Ovary (tissue), 7 donors: ENCODE measurements at regions not wholly inside any gene's neighbourhood (a gene's known extent, or its start where the extent isn't known, plus 50 kb on each side); places are given as distances from the start of the nearest gene placed in this dataset.

Experiments
- DNase-seq, 5 donors: peaks; one replicate each; pipeline ENCODE4 v3.0.0-alpha.2; 2019 to 2020
- H3K27ac ChIP-seq, 2 donors: fragments of 200-600 bp; one replicate each; pipeline versions ENCODE4 v1.5.1 to v1.8.0; 2019 to 2022
- H3K27me3 ChIP-seq: fragments of 200-600 bp; one replicate; pipeline ENCODE4 v1.8.0; 2022
- H3K36me3 ChIP-seq: fragments of 200-600 bp; sonication (generic); one replicate; pipeline ENCODE4 v1.5.1; 2019
- H3K4me1 ChIP-seq: one replicate; pipeline ENCODE4 v1.8.1; 2013; ENCODE audit warnings: mild to moderate bottlenecking, moderate library complexity; ENCODE audit not compliant: insufficient read depth
- H3K4me3 ChIP-seq: fragments of 200-600 bp; sonication (generic); one replicate; pipeline ENCODE4 v1.5.1; 2017
- H3K9me3 ChIP-seq, 2 donors: fragments of 200-600 bp in 1 of 2; sonication (generic) in 1 of 2; one replicate each; pipeline versions ENCODE4 v1.5.1 to v1.8.1; 2013 to 2019; ENCODE audit warnings: mild to moderate bottlenecking in 1 of 2, moderate library complexity in 1 of 2
- CTCF ChIP-seq, 3 donors: fragments of 450-650 bp in 2 of 3; fragments of 200-600 bp in 1 of 3; IDR thresholded peaks; one replicate each; pipeline versions ENCODE4 v1.5.1 to v1.8.0; 2016 to 2022; ENCODE audit warnings: antibody characterized with exemption in 3 of 3, mild to moderate bottlenecking in 1 of 3
- EP300 ChIP-seq: sonication (generic); formaldehyde crosslinking; IDR thresholded peaks from one replicate; pipeline ENCODE4 v1.6.1; 2017; ENCODE audit warnings: antibody characterized with exemption
- POLR2A ChIP-seq: fragments of 450-650 bp; IDR thresholded peaks from one replicate; pipeline ENCODE4 v1.6.1; 2017; ENCODE audit warnings: antibody characterized with exemption, mild to moderate bottlenecking, moderate library complexity
- WGBS, 3 donors: extraction: QIAGEN DNeasy Blood & Tissue Kit in 1 of 3; methylation state at CpG; one replicate each; pipeline versions ENCODE4 v1.1.5 to v1.1.7; 2013 to 2017; 5-methylcytosine and 5-hydroxymethylcytosine counted together
- intact Hi-C, 4 donors: fragments of 100-400 bp; cut with DNase I; formaldehyde crosslinking; loops; one replicate each; pipeline versions ENCODE4 v1.11.0 to v1.15.1; 2022 to 2023
- donor health status: DM: no; HTN: no; CAD: no; lungs with moderate emphysema.
- donor health status: DM: no; HTN: no; CAD: no.
- donor health status: Bipolar disorder and iron deficiency.
- donor health status: DM: no; HTN: no; CAD: no.
- donor health status: DM: yes; HTN: yes; CAD: no.

DNA sequence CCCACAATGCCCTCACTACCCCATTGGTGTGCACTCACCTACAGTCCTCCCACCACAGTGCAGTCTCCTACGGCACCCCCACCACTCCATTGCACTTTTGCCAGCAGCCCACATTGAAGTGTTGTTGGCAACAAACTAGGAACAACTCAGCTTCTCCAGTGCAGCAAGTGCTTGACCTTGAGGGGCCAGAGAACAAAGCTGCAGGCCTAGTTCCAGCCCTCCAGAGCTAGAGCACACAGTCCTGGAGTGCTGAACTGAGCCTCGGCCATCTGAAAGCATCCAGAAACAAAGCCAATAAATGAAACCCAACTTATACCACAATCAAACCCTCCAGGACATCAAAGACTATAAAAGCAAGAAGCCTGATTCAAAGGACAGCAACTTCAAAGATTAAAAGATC is 129.9 kb downstream of the C1orf94 start:
- Histone ChIP-seq H3K27ac (no peak overlapping the region), H3K36me3 (no peaks in the 10 kb centered on the region), H3K9me3 (no peaks in the 10 kb centered on the region), H3K4me1 (no peaks in the 10 kb centered on the region), H3K4me3 (no peak overlapping the region), H3K27me3 (no peaks in the 10 kb centered on the region)
- intact Hi-C loops, result no loop called here
- no peak for TF ChIP-seq EP300
- no peak for TF ChIP-seq CTCF (IDR thresholded peaks at IDR 0.05)
- TF ChIP-seq POLR2A, result no peak
- DNase-seq, result no peak
- 38 to 48% (median 44%) methylated on average over 2 of the region's 2 CpGs for WGBS, 3 donors

DNA sequence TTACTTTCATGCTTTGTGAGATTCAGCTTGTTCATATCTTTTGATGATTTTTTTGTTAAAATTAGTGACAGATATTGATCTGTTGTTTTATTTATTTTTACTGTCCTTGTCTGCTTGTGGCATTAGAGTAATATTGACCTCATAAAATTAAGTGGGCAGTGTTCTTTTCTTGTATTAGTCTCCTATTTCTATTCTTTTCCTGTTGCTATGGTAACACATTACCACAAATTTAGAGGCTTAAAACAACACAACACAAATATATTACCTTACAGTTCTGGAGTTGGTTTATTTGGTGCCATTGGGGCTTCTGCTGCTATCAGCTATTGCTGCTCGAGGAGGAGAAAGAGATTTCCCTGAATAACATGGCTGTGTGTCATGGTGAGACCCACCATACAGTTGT is 135.7 kb downstream of the C1orf94 start:
- Histone ChIP-seq H3K9me3 (no peaks in the 10 kb centered on the region), H3K4me3 (no peak overlapping the region), H3K27ac (no peak overlapping the region), H3K27me3 (no peaks in the 10 kb centered on the region), H3K4me1 (no peaks in the 10 kb centered on the region), H3K36me3 (no peaks in the 10 kb centered on the region)
- TF ChIP-seq POLR2A, result no peak
- no peak for TF ChIP-seq EP300
- no peak for TF ChIP-seq CTCF (IDR thresholded peaks at IDR 0.05)
- DNase-seq, result no peak
- intact Hi-C loops, result no loop called here
- WGBS, 3 donors, result 24 to 62% (median 50%) methylated on average over 1 of the region's 1 CpG

DNA sequence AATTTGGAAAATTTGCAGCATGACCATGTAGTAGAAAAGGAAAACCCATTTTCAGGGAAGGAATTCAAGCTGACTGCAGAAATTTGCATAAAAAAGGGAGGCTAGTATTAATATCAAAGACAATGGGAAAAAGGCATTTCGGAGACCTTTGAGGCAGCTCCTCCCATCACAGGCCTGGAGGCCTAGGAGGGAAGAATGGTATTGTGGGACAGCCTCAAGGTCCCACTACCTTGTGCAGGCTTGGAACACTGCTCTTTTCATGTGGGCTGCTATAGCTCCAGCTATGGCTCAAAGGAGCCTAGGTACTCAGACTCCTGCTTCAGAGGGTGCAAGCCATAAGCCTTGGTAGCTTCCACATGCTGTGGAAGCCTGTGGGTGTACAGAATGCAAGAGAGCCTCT is 139.3 kb downstream of the C1orf94 start:
- Histone ChIP-seq H3K27me3 (no peaks in the 10 kb centered on the region), H3K4me3 (no peak overlapping the region), H3K27ac (no peak overlapping the region), H3K9me3 (no peaks in the 10 kb centered on the region), H3K4me1 (no peaks in the 10 kb centered on the region), H3K36me3 (no peaks in the 10 kb centered on the region)
- DNase-seq, result no peak
- no peak for TF ChIP-seq CTCF (IDR thresholded peaks at IDR 0.05)
- intact Hi-C loops, result no loop called here
- 55 to 64% (median 63%) methylated on average over 1 of the region's 1 CpG for WGBS, 3 donors

- DNase-seq, result no peak
- Histone ChIP-seq H3K27ac (no peak overlapping the region), H3K4me1 (no peaks in the 10 kb centered on the region), H3K9me3 (no peaks in the 10 kb centered on the region), H3K36me3 (no peaks in the 10 kb centered on the region), H3K27me3 (no peaks in the 10 kb centered on the region), H3K4me3 (no peak overlapping the region)
- no peak for TF ChIP-seq CTCF (IDR thresholded peaks at IDR 0.05)
- TF ChIP-seq POLR2A, result no peak
- no peak for TF ChIP-seq EP300
- intact Hi-C loops, result no loop called here
Observed at GRCh38 chr1:34316773-34317172, 140.1 kb downstream of the C1orf94 start.

DNA sequence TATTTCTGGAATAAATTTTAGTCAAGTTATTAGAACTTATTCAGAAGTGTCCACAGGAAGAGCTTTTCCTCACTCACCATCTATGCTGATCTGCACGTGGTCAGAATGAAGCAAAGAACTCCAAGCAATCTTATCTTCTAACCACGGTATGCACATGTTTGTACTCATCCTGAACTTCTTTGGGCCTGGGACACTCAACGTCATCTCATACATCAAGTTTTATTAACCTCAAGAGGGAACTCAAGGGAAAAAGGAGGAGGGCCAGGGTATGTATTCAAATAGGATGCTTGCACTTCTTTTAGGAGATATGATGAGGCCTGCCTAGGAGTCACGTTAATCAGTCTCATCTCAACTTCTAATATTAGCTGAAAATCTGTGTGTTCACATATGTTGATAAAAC is 142.5 kb downstream of the C1orf94 start:
- Histone ChIP-seq H3K27ac (no peak overlapping the region), H3K9me3 (no peaks in the 10 kb centered on the region), H3K4me3 (no peak overlapping the region), H3K36me3 (no peaks in the 10 kb centered on the region), H3K27me3 (no peaks in the 10 kb centered on the region), H3K4me1 (no peaks in the 10 kb centered on the region)
- TF ChIP-seq POLR2A, result no peak
- no peak for TF ChIP-seq CTCF (IDR thresholded peaks at IDR 0.05)
- no peak for TF ChIP-seq EP300
- WGBS, 3 donors, result 23 to 39% (median 26%) methylated on average over 4 of the region's 4 CpGs
- intact Hi-C loops, result no loop called here
- no peak for DNase-seq
